ENCODE measurements at regions not wholly inside any gene's neighbourhood (a gene's known extent, or its start where the extent isn't known, plus 50 kb on each side); places are given as distances from the start of the nearest gene placed in this dataset.

DNA sequence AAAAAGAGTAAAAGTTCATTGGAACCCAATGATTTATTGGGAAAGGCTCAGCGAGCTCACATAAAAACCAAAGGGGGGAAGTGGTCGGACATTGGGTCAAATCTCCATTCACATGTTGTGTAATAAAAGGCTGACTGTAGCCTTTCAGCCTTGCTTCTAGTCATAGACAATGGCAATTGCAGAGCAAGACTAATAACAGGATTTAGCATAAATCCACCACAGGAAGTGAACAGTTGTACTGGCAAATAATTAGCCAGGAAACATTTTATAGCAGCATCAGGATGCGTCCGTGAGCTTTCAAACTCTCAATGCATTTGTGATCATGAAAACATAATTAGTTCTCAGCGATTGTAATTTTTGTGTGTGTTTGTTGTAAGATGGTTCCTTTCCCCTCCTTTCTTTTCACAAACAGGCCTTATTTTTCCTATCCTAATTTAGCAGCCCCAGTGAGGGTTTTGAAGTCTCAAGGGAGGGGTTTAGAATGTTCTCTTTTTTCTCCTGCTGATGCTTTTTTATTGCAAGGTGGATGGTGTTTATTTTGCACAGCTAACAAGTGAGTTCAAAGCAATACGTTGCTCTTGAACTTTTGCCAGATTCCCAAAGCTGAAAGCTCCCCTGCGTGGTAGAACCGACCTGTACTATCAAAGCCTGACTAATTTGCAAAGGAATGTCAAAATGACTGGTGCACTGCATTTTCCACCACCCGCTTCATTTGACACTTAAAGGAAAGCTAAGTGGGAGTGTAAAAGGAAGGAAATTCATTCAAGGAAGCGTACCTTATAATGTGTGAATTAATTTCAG lies 105.6 kb downstream of the SPRY2 start:
- H3K9me3 ChIP-seq: no peaks in the 10 kb centered on the region
- in situ Hi-C loops (cut with MboI; ENCODE audit: low pct_ligation_motif_present in 1 of 4, low pct_unique_long_range_greater_than_20kb in 1 of 4, low sequenced_read_pairs in 3 of 4) (no loop called here), intact Hi-C loops (cut with DNase I; ENCODE audit: low total_unique reads) (no loop called here)
- H3K27ac ChIP-seq: peak overlapping the region; percentile 13 to 40 (median 30)
- no peaks in the 10 kb centered on the region for H3K36me3 ChIP-seq
- peak; percentile 17 for DNase-seq
- peak overlapping the region in 1 of 4 donors; percentile 22 for H3K4me3 ChIP-seq
- H3K4me1 ChIP-seq: peaks cover 0 to 13% (median 6%) of the 10 kb centered on the region in 4 donors
- no peaks in the 10 kb centered on the region for H3K27me3 ChIP-seq
- TF ChIP-seq, protein P1, sequence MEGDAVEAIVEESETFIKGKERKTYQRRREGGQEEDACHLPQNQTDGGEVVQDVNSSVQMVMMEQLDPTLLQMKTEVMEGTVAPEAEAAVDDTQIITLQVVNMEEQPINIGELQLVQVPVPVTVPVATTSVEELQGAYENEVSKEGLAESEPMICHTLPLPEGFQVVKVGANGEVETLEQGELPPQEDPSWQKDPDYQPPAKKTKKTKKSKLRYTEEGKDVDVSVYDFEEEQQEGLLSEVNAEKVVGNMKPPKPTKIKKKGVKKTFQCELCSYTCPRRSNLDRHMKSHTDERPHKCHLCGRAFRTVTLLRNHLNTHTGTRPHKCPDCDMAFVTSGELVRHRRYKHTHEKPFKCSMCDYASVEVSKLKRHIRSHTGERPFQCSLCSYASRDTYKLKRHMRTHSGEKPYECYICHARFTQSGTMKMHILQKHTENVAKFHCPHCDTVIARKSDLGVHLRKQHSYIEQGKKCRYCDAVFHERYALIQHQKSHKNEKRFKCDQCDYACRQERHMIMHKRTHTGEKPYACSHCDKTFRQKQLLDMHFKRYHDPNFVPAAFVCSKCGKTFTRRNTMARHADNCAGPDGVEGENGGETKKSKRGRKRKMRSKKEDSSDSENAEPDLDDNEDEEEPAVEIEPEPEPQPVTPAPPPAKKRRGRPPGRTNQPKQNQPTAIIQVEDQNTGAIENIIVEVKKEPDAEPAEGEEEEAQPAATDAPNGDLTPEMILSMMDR (IDR thresholded peaks at IDR 0.05): no peak
- TF ChIP-seq POLR2A (IDR thresholded peaks at IDR 0.05): no peak
- no peak for TF ChIP-seq POLR2AphosphoS5 (IDR thresholded peaks at IDR 0.05)
- no peak for TF ChIP-seq EP300 (IDR thresholded peaks at IDR 0.05; ENCODE audit: low read depth)
- WGBS, 2 donors (ENCODE audit: low coverage in 1 of 2): 26 to 32% methylated on average over 7 to 10 of the region's 10 CpGs

GRCh38 chr13:80227645-80228044 lies 113.3 kb downstream of the SPRY2 start:
- Histone ChIP-seq H3K9me3 (no peaks in the 10 kb centered on the region), H3K36me3 (no peaks in the 10 kb centered on the region), H3K27ac (no peak overlapping the region), H3K4me3 (no peak overlapping the region), H3K27me3 (no peaks in the 10 kb centered on the region), H3K4me1 (no peaks in the 10 kb centered on the region)
- no peak for DNase-seq
- intact Hi-C loops (cut with DNase I; ENCODE audit: low total_unique reads): no loop called here
- in situ Hi-C loops (cut with MboI; ENCODE audit: low pct_ligation_motif_present in 1 of 4, low pct_unique_long_range_greater_than_20kb in 1 of 4, low sequenced_read_pairs in 3 of 4): no loop called here
- WGBS, 2 donors (ENCODE audit: low coverage in 1 of 2): 76 to 91% methylated on average over 2 of the region's 2 CpGs
- TF ChIP-seq, protein P1 (IDR thresholded peaks at IDR 0.05): no peak
- no peak for TF ChIP-seq POLR2A (IDR thresholded peaks at IDR 0.05)
- no peak for TF ChIP-seq POLR2AphosphoS5 (IDR thresholded peaks at IDR 0.05)
- no peak for TF ChIP-seq EP300 (IDR thresholded peaks at IDR 0.05; ENCODE audit: low read depth)

- 83 to 89% methylated on average over 2 of the region's 2 CpGs for WGBS, 2 donors (ENCODE audit: low coverage in 1 of 2)
- Histone ChIP-seq H3K9me3 (no peaks in the 10 kb centered on the region), H3K4me3 (no peak overlapping the region), H3K4me1 (no peaks in the 10 kb centered on the region), H3K36me3 (no peaks in the 10 kb centered on the region), H3K27ac (no peak overlapping the region), H3K27me3 (no peaks in the 10 kb centered on the region)
- intact Hi-C loops (cut with DNase I; ENCODE audit: low total_unique reads) (no loop called here), in situ Hi-C loops (cut with MboI; ENCODE audit: low pct_ligation_motif_present in 1 of 4, low pct_unique_long_range_greater_than_20kb in 1 of 4, low sequenced_read_pairs in 3 of 4) (no loop called here)
- no peak for DNase-seq
- TF ChIP-seq, protein P1 (IDR thresholded peaks at IDR 0.05): no peak
- no peak for TF ChIP-seq EP300 (IDR thresholded peaks at IDR 0.05; ENCODE audit: low read depth)
- no peak for TF ChIP-seq POLR2AphosphoS5 (IDR thresholded peaks at IDR 0.05)
- no peak for TF ChIP-seq POLR2A (IDR thresholded peaks at IDR 0.05)
Measured at GRCh38 chr13:80226645-80227044, 114.3 kb downstream of the SPRY2 start.

DNA sequence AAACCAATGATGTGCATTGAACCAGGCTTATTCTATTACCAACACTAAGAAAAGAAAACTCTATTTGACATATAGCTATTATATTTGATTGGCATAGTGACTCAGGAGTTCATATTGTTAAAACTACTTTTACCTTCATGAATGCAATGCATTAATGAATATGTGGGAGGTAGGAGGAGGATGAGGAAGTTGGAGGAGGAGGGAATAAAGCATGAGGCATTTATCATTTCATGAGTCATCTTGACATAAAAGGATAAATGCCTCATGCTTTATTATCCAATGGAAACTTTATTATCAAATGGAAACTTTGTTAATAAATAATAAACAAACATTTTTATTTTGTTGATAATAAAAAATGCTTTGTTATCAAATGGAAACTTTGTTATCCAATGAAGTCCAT lies 116.5 kb downstream of the SPRY2 start:
- DNase-seq: no peak
- intact Hi-C loops (cut with DNase I; ENCODE audit: low total_unique reads): no loop called here

More for the DNA sequence above, 116.5 kb downstream of the SPRY2 start:
- Histone ChIP-seq H3K27me3 (no peaks in the 10 kb centered on the region), H3K4me1 (no peaks in the 10 kb centered on the region), H3K4me3 (no peak overlapping the region), H3K9me3 (no peaks in the 10 kb centered on the region), H3K27ac (no peak overlapping the region), H3K36me3 (no peaks in the 10 kb centered on the region)
- in situ Hi-C loops (cut with MboI; ENCODE audit: low pct_ligation_motif_present in 1 of 4, low pct_unique_long_range_greater_than_20kb in 1 of 4, low sequenced_read_pairs in 3 of 4): no loop called here
- TF ChIP-seq POLR2A (IDR thresholded peaks at IDR 0.05) (no peak), POLR2AphosphoS5 (IDR thresholded peaks at IDR 0.05) (no peak), EP300 (IDR thresholded peaks at IDR 0.05; ENCODE audit: low read depth) (no peak)
- TF ChIP-seq, protein P1 (IDR thresholded peaks at IDR 0.05): no peak

All from transverse colon (tissue), 4 donors.